ENCODE measurements at regions not wholly inside any gene's neighbourhood (a gene's known extent, or its start where the extent isn't known, plus 50 kb on each side); places are given as distances from the start of the nearest gene placed in this dataset.
"Not testable (repeated sequence)": the region's sequence is repeated elsewhere in the genome, so short reads cannot be mapped to it uniquely, and the experiment has no call there.

DNA sequence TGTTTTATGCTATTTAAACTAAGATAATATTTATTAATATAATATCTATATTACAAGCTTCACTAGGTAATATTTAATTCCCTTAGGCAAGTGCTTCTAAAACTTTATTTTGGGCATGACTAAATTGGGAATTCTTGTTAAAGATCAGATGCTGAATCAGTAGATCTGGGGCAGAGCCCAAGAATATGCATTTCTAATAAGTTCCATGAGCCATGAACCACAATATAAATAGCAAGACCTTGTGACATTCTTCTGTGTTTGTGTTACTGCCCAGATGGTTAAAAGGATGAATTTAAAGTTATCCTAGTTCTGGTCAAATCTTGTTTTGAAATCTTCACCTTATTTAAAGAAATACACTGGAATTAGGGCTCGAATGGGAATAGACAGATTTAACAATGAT is 258.4 kb upstream of the CACNA2D1 start:
- DNase-seq: no peak

- DNase-seq: no peak
Measured at GRCh38 chr7:82700741-82701140, 257.2 kb upstream of the CACNA2D1 start.

DNA sequence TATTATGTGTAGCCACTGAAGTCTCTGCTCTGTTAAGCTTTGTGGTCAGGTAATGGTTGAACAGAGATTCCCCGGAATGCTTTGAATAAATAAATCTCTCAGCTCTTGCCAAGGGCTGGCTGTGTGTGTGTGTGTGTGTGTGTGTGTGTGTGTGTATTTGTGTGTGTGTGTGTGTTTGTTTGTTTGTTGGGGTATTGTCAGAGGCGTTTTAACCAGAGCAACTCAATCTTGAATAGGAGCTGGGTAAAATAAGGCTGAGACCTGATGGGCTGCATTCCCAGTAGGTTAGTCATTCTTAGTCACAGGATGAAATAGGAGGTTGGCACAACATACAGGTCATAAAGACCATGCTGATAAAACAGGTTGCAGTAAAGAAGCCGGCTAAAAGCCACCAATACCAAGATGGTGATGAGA is 256.2 kb upstream of the CACNA2D1 start:
- DNase-seq: peak; percentile 83

- peak; percentile 72 for DNase-seq
Measured at GRCh38 chr7:82697897-82698296, 254.3 kb upstream of the CACNA2D1 start.

DNA sequence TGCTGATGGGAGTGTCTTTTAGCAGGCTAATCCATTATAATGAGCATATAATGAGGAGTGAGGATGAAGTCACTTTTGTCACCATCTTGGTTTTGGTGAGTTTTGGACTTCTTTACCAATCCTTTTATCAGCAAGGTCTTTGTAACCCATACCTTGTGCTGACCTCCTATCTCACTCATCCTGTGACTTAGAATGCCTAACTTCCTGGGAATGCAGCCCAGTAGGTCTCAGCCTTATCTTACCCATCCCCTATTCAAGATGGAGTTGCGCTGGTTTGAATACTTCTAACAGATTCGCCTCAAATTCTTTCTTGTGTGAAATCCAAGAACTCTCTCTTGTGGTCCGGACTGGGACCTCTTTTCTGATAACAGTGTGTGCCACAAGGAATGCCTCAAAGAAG is 253.1 kb upstream of the CACNA2D1 start:
- no peak for DNase-seq

GRCh38 chr7:82694022-82694421 is 250.4 kb upstream of the CACNA2D1 start:
- no peak for DNase-seq

DNA sequence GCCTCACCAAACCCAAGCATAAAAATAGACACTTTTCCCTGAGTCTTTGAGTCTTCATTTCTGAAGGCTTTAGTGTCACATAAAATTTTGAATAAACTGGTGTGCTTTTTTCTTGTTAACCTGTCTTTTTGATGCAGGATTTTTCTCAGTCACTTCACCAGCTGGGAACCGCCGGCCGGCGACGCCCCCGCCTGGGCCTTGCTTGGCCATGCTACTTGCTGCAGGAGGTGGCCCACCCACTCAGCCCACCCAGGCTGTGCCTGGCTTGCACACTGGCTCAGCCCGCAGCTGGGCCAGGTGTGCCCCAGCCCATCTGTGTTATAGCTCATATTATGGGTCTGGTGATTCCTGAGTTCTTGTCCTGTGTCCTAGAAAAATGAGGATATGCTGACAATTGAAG is 247.4 kb upstream of the CACNA2D1 start:
- no peak for DNase-seq

DNA sequence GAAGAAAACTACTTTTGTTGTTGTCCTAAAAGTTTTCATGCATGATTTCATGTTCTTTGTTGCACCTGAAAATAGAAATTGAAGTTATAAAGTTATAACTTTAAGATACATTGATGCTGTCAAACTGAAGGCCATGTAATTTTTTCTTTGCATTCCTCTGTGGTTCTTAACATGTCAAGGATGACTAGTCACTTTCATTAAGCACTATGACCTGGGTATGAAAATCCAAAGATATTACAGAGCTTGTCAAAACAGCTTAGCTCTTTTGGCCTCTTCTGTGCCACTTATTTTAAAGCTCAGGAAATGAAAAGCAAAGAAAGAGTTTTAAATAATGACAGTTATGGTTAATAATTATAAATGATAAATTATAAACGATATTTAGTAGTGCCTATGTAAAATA is 241.6 kb upstream of the CACNA2D1 start:
- no peak for DNase-seq

GRCh38 chr7:82678716-82679115 is 235.1 kb upstream of the CACNA2D1 start:
- DNase-seq: no peak

- no peak for DNase-seq
Measured at GRCh38 chr7:82678259-82678658, 234.7 kb upstream of the CACNA2D1 start.

- no peak for DNase-seq
Measured at GRCh38 chr7:82677493-82677892, 233.9 kb upstream of the CACNA2D1 start.

- no peak for DNase-seq
Measured at GRCh38 chr7:82676777-82677463, 233.3 kb upstream of the CACNA2D1 start.

GRCh38 chr7:82675396-82675795 is 231.8 kb upstream of the CACNA2D1 start:
- DNase-seq: peak; percentile 76

- DNase-seq: no peak
Measured at GRCh38 chr7:82674268-82674667, 230.7 kb upstream of the CACNA2D1 start.

- DNase-seq: no peak
Measured at GRCh38 chr7:82672078-82672477, 228.5 kb upstream of the CACNA2D1 start.

GRCh38 chr7:82669141-82669540 is 225.6 kb upstream of the CACNA2D1 start:
- no peak for DNase-seq

DNA sequence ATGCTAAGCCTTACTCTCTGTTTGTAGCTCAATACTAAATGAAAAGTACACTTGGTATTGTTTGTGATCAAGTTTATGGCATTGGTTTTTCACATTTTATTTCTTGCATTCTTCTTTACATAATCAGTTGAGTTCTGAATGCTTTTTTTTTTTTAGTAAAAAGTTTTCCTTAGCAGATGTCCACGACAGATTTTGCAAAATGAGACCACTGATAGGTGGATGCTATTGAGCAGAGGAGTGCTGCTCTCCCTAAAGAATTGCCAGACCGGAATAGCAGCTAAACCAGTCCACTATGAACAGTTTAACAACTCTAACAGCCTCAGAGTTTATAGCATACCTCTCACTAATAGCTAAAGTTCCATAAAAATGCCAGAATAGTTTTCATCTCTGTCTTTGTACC is 225.1 kb upstream of the CACNA2D1 start:
- no peak for DNase-seq

- DNase-seq: no peak
Measured at GRCh38 chr7:82665966-82666507, 222.5 kb upstream of the CACNA2D1 start.

- DNase-seq: no peak
Measured at GRCh38 chr7:82655965-82656364, 212.4 kb upstream of the CACNA2D1 start.

GRCh38 chr7:82650095-82650494 is 206.5 kb upstream of the CACNA2D1 start:
- DNase-seq: not testable (repeated sequence)

DNA sequence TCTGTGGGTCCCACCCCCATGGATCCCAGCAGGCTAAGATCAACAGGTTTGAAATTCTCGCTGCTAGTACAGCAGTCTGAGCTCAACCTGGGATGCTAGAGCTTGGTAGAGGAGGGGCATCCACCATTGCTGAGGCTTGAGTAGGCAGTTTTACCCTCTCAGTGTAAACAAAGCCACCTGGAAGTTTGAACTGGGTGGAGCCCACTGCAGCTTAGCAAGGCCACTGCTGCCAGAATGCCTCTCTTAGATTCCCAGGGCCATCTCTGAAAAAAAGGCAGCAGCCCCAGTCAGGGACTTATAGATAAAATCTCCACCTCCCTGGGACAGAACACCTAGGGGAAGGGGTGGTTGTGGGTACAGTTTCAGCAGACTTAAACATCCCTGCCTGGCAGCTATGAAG is 190.0 kb upstream of the CACNA2D1 start:
- no peak for DNase-seq

- DNase-seq: no peak
Measured at GRCh38 chr7:82631998-82632397, 188.4 kb upstream of the CACNA2D1 start.

DNA sequence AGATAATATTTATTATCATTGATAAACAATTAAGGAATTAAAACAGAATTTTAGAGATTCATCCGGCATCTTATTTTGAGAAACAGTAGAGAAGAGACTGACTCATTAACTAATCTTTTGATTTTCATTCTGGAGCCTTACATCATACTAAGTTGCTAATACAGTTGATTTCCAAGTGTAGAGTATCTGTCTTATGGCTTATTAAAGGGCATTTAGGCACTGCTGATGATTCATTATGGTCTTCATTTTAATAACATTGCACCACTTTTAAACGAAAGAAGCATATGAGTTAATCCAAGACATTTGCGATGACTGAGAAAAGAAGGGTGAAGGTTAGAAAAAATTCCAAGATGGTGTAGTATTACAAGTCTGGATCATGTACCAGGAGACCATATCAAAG is 186.0 kb upstream of the CACNA2D1 start:
- no peak for DNase-seq

DNA sequence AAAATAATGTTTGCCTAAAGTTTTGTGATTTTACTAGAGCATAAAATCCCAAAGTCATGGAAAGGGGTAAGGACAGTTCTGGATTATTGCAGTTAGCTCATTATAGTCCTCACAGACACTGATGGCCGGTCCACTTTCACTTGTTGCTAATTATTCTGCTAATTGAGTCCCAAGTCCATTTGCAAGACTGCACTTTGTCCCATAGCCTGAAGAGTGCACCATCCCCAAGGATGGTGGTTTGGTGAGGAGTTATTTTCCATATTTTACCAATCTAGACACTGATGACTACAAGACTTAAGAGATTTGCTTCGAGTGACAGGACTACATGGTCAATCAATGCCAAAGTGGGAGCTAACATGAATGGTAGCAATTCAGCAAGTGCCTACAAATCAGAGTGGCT is 181.8 kb upstream of the CACNA2D1 start:
- DNase-seq: no peak

- no peak for DNase-seq
Measured at GRCh38 chr7:82624965-82625364, 181.4 kb upstream of the CACNA2D1 start.
